Loucy (cell line): ENCODE measurements at regions not wholly inside any gene's neighbourhood (a gene's known extent, or its start where the extent isn't known, plus 50 kb on each side); places are given as distances from the start of the nearest gene placed in this dataset.

Experiments used
- H2AFZ ChIP-seq: fragments of 200-600 bp; sonication (generic); 2 replicates; pipeline ENCODE4 v1.6.0; 2016; ENCODE audit warnings: antibody characterized with exemption, mild to moderate bottlenecking, low read length, moderate library complexity
- H3F3A ChIP-seq: fragments of 200-600 bp; 2 replicates; pipeline ENCODE4 v1.6.0; 2016; ENCODE audit warnings: antibody characterized with exemption, low read depth, mild to moderate bottlenecking
- H3K27me3 ChIP-seq: fragments of 200-600 bp; sonication (generic); 2 replicates; pipeline ENCODE4 v1.6.1; 2014; ENCODE audit warnings: low read length, mild to moderate bottlenecking; ENCODE audit not compliant: insufficient read depth, poor library complexity, severe bottlenecking
- H3K36me3 ChIP-seq: fragments of 200-600 bp; sonication (generic); 2 replicates; pipeline ENCODE4 v1.6.1; 2016; ENCODE audit warnings: low read length; ENCODE audit not compliant: insufficient read depth
- H3K4me1 ChIP-seq: fragments of 200-600 bp; sonication (generic); 2 replicates; pipeline ENCODE4 v1.5.1; 2014; ENCODE audit warnings: low read length, mild to moderate bottlenecking; ENCODE audit not compliant: insufficient read depth, poor library complexity, severe bottlenecking
- H3K4me2 ChIP-seq: fragments of 200-600 bp; sonication (generic); 2 replicates; pipeline ENCODE4 v1.6.0; 2014; ENCODE audit warnings: antibody characterized with exemption, low read length, low read depth, mild to moderate bottlenecking; ENCODE audit not compliant: poor library complexity, severe bottlenecking
- H3K4me3 ChIP-seq: fragments of 200-600 bp; sonication (generic); 2 replicates; pipeline ENCODE4 v1.5.1; 2014; ENCODE audit warnings: low read length, mild to moderate bottlenecking, mixed read lengths; ENCODE audit not compliant: poor library complexity, severe bottlenecking
- H3K79me2 ChIP-seq: fragments of 200-600 bp; sonication (generic); 2 replicates; pipeline ENCODE4 v1.6.1; 2014; ENCODE audit warnings: low read length; ENCODE audit not compliant: insufficient read depth
- H3K9ac ChIP-seq: fragments of 200-600 bp; sonication (generic); 2 replicates; pipeline ENCODE4 v1.6.0; 2014; ENCODE audit warnings: mild to moderate bottlenecking, low read depth, low read length, moderate library complexity; ENCODE audit not compliant: poor library complexity, severe bottlenecking
- H3K9me2 ChIP-seq: fragments of 200-600 bp; sonication (generic); replicated peaks from 2 replicates; pipeline ENCODE4 v1.6.1; 2016; ENCODE audit warnings: low read depth, low read length, mixed read lengths
- H3K9me3 ChIP-seq: fragments of 200-600 bp; sonication (generic); 2 replicates; pipeline ENCODE4 v1.6.1; 2014; ENCODE audit warnings: mild to moderate bottlenecking, antibody characterized with exemption, low read length, low read depth; ENCODE audit not compliant: insufficient read depth
- H4K20me1 ChIP-seq: fragments of 200-600 bp; sonication (generic); 2 replicates; pipeline ENCODE4 v1.6.0; 2014; ENCODE audit warnings: antibody characterized with exemption, low read length, mild to moderate bottlenecking; ENCODE audit not compliant: insufficient read depth, poor library complexity, severe bottlenecking
- CTCF ChIP-seq: fragments of 200-600 bp; sonication (generic); conservative IDR thresholded peaks from 2 replicates; pipeline ENCODE4 v1.5.1; 2014; ENCODE audit warnings: mild to moderate bottlenecking, antibody characterized with exemption, low read length
- EZH2phosphoT487 ChIP-seq: fragments of 200-600 bp; IDR thresholded peaks from 2 replicates; pipeline ENCODE4 v1.6.1; 2018; ENCODE audit warnings: antibody characterized with exemption, mild to moderate bottlenecking, moderate library complexity, borderline replicate concordance

- no peak overlapping the region for H3K9ac ChIP-seq
- no peaks in the 10 kb centered on the region for H3K9me2 ChIP-seq
- H2AFZ ChIP-seq: no peak overlapping the region
- no peak overlapping the region for H3K4me3 ChIP-seq
- no peaks in the 10 kb centered on the region for H3K9me3 ChIP-seq
- H4K20me1 ChIP-seq: no peaks in the 10 kb centered on the region
- no peaks in the 10 kb centered on the region for H3K4me1 ChIP-seq
- H3F3A ChIP-seq: no peaks in the 10 kb centered on the region
- no peaks in the 10 kb centered on the region for H3K27me3 ChIP-seq
- H3K79me2 ChIP-seq: no peaks in the 10 kb centered on the region
- no peaks in the 10 kb centered on the region for H3K36me3 ChIP-seq
- H3K4me2 ChIP-seq: no peak overlapping the region
- no peak for TF ChIP-seq EZH2phosphoT487
- TF ChIP-seq CTCF: no peak
Observed at GRCh38 chr14:84891404-84891803, 638.5 kb upstream of the FLRT2 start.

GRCh38 chr14:84894254-84894653, 635.7 kb upstream of the FLRT2 start:
- Histone ChIP-seq H3F3A (no peaks in the 10 kb centered on the region), H3K27me3 (no peaks in the 10 kb centered on the region), H3K79me2 (no peaks in the 10 kb centered on the region), H3K4me1 (no peaks in the 10 kb centered on the region), H4K20me1 (no peaks in the 10 kb centered on the region), H3K9me3 (no peaks in the 10 kb centered on the region), H3K36me3 (no peaks in the 10 kb centered on the region), H3K9me2 (no peaks in the 10 kb centered on the region), H3K4me2 (no peak overlapping the region), H2AFZ (no peak overlapping the region), H3K9ac (no peak overlapping the region), H3K4me3 (no peak overlapping the region)
- no peak for TF ChIP-seq CTCF
- no peak for TF ChIP-seq EZH2phosphoT487

- TF ChIP-seq EZH2phosphoT487 (no peak), CTCF (no peak)
- no peaks in the 10 kb centered on the region for H4K20me1 ChIP-seq
- H3K9me3 ChIP-seq: no peaks in the 10 kb centered on the region
- no peak overlapping the region for H3K9ac ChIP-seq
- no peaks in the 10 kb centered on the region for H3K36me3 ChIP-seq
- H3F3A ChIP-seq: no peaks in the 10 kb centered on the region
- no peak overlapping the region for H3K4me2 ChIP-seq
- no peaks in the 10 kb centered on the region for H3K79me2 ChIP-seq
- no peaks in the 10 kb centered on the region for H3K9me2 ChIP-seq
- no peak overlapping the region for H2AFZ ChIP-seq
- no peaks in the 10 kb centered on the region for H3K27me3 ChIP-seq
- no peaks in the 10 kb centered on the region for H3K4me1 ChIP-seq
- no peak overlapping the region for H3K4me3 ChIP-seq
Observed at GRCh38 chr14:84922370-84922769, 607.6 kb upstream of the FLRT2 start.
